Tibial nerve (tissue), 4 donors: ENCODE measurements at regions not wholly inside any gene's neighbourhood (a gene's known extent, or its start where the extent isn't known, plus 50 kb on each side); places are given as distances from the start of the nearest gene placed in this dataset.

Experiments used
- DNase-seq, 2 donors: peaks; one replicate each; pipeline ENCODE4 v3.0.0-alpha.2; 2019; ENCODE audit warnings: low spot score in 2 of 2
- H3K27ac ChIP-seq, 4 donors: fragments of 200-600 bp; sonication (generic) in 3 of 4; one replicate each; pipeline ENCODE4 v1.5.1; 2017 to 2019; ENCODE audit warnings: mild to moderate bottlenecking in 1 of 4
- H3K27me3 ChIP-seq, 2 donors: fragments of 200-600 bp; sonication (generic) in 1 of 2; one replicate each; pipeline versions ENCODE4 v1.5.1 to v1.6.0; 2017 to 2019
- H3K36me3 ChIP-seq, 3 donors: fragments of 200-600 bp; sonication (generic); one replicate each; pipeline ENCODE4 v1.5.1; 2018 to 2019
- H3K4me1 ChIP-seq, 4 donors: fragments of 200-600 bp; sonication (generic) in 3 of 4; one replicate each; pipeline ENCODE4 v1.5.1; 2017 to 2019
- H3K4me3 ChIP-seq, 4 donors: fragments of 200-600 bp; sonication (generic) in 3 of 4; one replicate each; pipeline ENCODE4 v1.5.1; 2017 to 2019; ENCODE audit warnings: mild to moderate bottlenecking in 1 of 4, moderate library complexity in 1 of 4
- H3K9me3 ChIP-seq, 4 donors: fragments of 200-600 bp; sonication (generic) in 3 of 4; one replicate each; pipeline ENCODE4 v1.5.1; 2017 to 2019
- EP300 ChIP-seq, 2 donors: sonication (generic); formaldehyde crosslinking; IDR thresholded peaks; one replicate each; pipeline ENCODE4 v1.6.1; 2017; ENCODE audit warnings: antibody characterized with exemption in 2 of 2, mild to moderate bottlenecking in 1 of 2
- POLR2A ChIP-seq, 2 donors: fragments of 450-650 bp; IDR thresholded peaks; one replicate each; pipeline ENCODE4 v1.6.1; 2017; ENCODE audit warnings: antibody characterized with exemption in 2 of 2, mild to moderate bottlenecking in 2 of 2, moderate library complexity in 2 of 2
- WGBS, 2 donors: methylation state at CpG; one replicate each; pipeline ENCODE4 v1.1.5; 2018; 5-methylcytosine and 5-hydroxymethylcytosine counted together
- TF ChIP-seq, protein P1 (sequence below), 5 experiments: fragments of 200-600 bp in 3 of 5; fragments of 450-650 bp in 2 of 5; sonication (generic) in 3 of 5; IDR thresholded peaks; one replicate each; pipeline ENCODE4 v1.5.1; 2016 to 2019; ENCODE audit warnings: antibody characterized with exemption in 5 of 5, mild to moderate bottlenecking in 3 of 5, moderate library complexity in 2 of 5

DNA sequence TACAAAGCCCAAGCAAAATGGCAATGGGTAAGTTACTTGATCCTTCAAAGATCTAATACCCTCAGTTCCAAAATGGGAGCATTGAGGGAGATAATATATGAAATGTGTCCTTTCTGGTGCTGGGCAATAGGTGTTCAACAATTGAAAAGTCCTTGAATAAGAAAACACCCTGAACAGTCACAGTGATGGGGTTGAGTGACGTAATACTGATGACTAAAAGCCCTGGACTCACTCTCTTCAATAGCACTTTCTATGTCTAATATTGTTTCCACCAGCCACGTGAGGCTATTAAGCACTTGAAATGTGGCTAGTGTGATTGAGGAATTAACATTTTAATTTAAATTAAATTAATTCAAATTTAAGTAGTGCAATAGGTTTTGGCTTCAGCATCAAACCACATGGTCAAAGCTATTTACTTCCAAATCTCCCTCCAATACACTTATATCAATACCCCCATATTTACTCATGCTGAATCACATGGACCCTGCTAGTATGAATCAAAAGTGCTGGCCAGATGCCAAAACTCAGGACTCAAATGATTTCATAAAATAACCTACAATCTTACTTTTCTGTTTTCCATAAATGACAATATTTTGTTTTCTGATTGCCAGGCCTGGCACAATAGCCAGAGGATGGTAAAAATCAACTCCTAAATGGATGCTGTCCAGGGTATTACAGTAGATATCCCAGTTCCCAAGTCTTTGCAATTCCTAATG lies 516.2 kb downstream of the HAPSTR1 start:
- Histone ChIP-seq H3K27me3 (no peaks in the 10 kb centered on the region), H3K27ac (no peak overlapping the region), H3K9me3 (no peaks in the 10 kb centered on the region), H3K4me1 (no peaks in the 10 kb centered on the region), H3K36me3 (no peaks in the 10 kb centered on the region), H3K4me3 (no peak overlapping the region)
- no peak for TF ChIP-seq EP300 (IDR thresholded peaks at IDR 0.05)
- TF ChIP-seq, protein P1, sequence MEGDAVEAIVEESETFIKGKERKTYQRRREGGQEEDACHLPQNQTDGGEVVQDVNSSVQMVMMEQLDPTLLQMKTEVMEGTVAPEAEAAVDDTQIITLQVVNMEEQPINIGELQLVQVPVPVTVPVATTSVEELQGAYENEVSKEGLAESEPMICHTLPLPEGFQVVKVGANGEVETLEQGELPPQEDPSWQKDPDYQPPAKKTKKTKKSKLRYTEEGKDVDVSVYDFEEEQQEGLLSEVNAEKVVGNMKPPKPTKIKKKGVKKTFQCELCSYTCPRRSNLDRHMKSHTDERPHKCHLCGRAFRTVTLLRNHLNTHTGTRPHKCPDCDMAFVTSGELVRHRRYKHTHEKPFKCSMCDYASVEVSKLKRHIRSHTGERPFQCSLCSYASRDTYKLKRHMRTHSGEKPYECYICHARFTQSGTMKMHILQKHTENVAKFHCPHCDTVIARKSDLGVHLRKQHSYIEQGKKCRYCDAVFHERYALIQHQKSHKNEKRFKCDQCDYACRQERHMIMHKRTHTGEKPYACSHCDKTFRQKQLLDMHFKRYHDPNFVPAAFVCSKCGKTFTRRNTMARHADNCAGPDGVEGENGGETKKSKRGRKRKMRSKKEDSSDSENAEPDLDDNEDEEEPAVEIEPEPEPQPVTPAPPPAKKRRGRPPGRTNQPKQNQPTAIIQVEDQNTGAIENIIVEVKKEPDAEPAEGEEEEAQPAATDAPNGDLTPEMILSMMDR (IDR thresholded peaks at IDR 0.05): no peak
- no peak for TF ChIP-seq POLR2A (IDR thresholded peaks at IDR 0.05)
- no peak for DNase-seq
- 88 to 89% methylated on average over 2 of the region's 2 CpGs for WGBS, 2 donors

DNA sequence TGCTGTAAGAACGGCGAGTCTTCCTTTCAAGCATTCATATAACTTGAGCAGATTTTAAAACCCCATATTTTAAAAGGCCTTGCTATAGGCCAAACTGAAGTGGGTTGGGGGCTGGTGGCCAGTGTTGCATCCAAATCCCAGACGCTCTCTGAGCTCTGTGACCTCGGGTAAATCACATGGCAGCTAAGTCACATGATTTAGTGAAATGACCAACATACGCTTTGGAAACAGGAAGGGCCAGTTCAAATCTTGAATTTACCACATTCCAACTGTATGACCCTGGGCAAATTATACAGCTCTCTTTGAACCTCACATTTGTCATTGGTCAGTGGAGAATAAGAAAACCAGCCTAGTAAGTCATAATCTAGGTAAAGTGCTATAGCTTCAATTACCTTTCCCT lies 519.3 kb downstream of the HAPSTR1 start:
- Histone ChIP-seq H3K27me3 (no peaks in the 10 kb centered on the region), H3K9me3 (no peaks in the 10 kb centered on the region), H3K36me3 (no peaks in the 10 kb centered on the region), H3K4me1 (no peaks in the 10 kb centered on the region), H3K4me3 (no peak overlapping the region), H3K27ac (no peak overlapping the region)
- TF ChIP-seq POLR2A (IDR thresholded peaks at IDR 0.05) (no peak), EP300 (IDR thresholded peaks at IDR 0.05) (no peak)
- TF ChIP-seq, protein P1 (IDR thresholded peaks at IDR 0.05): no peak
- WGBS, 2 donors: 52 to 56% methylated on average over 5 of the region's 5 CpGs
- DNase-seq: no peak

DNA sequence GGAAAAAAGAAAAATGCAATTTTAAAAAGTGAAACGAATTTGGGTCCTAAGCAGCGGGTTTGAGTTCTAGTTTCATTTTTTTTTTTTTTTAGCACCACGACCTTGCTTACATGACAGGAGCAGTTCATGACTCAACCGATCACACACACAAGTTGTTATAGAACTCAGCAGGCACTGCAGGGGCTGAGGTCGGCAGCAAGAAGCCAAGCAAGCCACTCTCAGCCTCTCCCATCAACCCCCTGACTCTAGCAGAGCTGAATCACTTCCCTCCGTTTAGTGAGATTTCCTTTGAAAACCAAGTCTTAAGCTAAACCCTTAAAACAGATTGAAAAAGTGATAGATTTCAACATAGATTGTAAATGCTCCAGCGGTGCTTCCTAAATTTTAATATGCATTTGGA lies 520.8 kb downstream of the HAPSTR1 start:
- WGBS, 2 donors: 43 to 53% methylated on average over 7 of the region's 7 CpGs
- no peak for DNase-seq
- Histone ChIP-seq H3K27ac (no peak overlapping the region), H3K4me3 (no peak overlapping the region), H3K27me3 (no peaks in the 10 kb centered on the region), H3K36me3 (no peaks in the 10 kb centered on the region), H3K4me1 (no peaks in the 10 kb centered on the region), H3K9me3 (no peaks in the 10 kb centered on the region)
- TF ChIP-seq POLR2A (IDR thresholded peaks at IDR 0.05) (no peak), EP300 (IDR thresholded peaks at IDR 0.05) (no peak)
- TF ChIP-seq, protein P1 (IDR thresholded peaks at IDR 0.05): no peak

DNA sequence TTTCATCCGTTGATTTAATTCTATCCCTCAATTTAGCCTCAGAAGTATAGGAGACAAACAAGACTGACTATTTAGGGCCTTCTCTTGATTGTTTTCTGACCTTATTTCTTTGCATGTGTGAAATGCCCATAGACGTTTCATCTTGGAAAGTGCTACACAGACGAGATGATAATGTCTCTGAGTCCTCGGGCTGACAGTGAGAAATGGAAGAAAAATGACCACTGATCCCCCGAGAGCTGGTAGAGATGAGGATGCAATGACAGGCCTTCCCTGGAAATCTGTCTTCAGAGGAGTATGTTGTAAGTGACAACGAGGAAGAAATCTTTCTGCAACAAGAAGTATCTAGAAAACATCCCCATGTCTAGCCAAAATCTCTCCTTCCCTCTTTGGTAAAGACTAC lies 522.9 kb downstream of the HAPSTR1 start:
- WGBS, 2 donors: 78 to 79% methylated on average over 6 of the region's 6 CpGs
- H3K4me3 ChIP-seq: no peak overlapping the region
- TF ChIP-seq, protein P1 (IDR thresholded peaks at IDR 0.05): no peak
- TF ChIP-seq EP300 (IDR thresholded peaks at IDR 0.05) (no peak), POLR2A (IDR thresholded peaks at IDR 0.05) (no peak)

DNA sequence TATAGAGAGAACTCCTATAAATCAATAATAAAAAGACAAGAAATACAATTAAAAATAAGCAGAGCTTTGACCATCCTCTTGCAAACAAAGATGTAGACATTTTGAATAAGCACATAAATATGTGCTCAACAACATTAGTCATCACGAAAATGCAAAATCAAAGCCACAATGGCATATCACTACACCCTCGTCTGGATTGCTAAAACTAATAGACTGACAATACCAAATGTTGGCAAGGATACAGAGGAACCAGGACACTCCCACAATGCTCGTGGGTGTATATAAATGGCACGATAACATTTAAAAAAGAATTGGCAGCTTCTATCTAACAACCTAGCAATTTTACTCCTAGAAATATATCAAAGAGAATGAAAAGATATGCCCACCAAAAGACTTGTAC lies 530.8 kb downstream of the HAPSTR1 start:
- TF ChIP-seq POLR2A (IDR thresholded peaks at IDR 0.05) (no peak), EP300 (IDR thresholded peaks at IDR 0.05) (no peak)
- TF ChIP-seq, protein P1 (IDR thresholded peaks at IDR 0.05): no peak
- 58 to 67% methylated on average over 4 of the region's 4 CpGs for WGBS, 2 donors
- Histone ChIP-seq H3K4me3 (no peak overlapping the region), H3K27ac (no peak overlapping the region), H3K4me1 (no peaks in the 10 kb centered on the region), H3K9me3 (peaks cover 0 to 11% (median 2%) of the 10 kb centered on the region in 4 donors), H3K36me3 (no peaks in the 10 kb centered on the region), H3K27me3 (no peaks in the 10 kb centered on the region)
- no peak for DNase-seq

More for the DNA sequence above, 522.9 kb downstream of the HAPSTR1 start:
- Histone ChIP-seq H3K27me3 (no peaks in the 10 kb centered on the region), H3K9me3 (peaks cover 0 to under 1% (median 0%) of the 10 kb centered on the region in 4 donors), H3K36me3 (no peaks in the 10 kb centered on the region), H3K4me1 (no peaks in the 10 kb centered on the region), H3K27ac (no peak overlapping the region)
- DNase-seq: no peak
